GM21723 (cell line): ENCODE measurements at regions not wholly inside any gene's neighbourhood (a gene's known extent, or its start where the extent isn't known, plus 50 kb on each side); places are given as distances from the start of the nearest gene placed in this dataset.

ENCODE experiments used
- ATAC-seq: cut with Tn5 transposase; IDR thresholded peaks from one replicate; pipeline ENCODE4 v1.9.1; 2021; ENCODE audit warnings: mild to moderate bottlenecking, moderate library complexity; ENCODE audit not compliant: unreplicated experiment

- no peak for ATAC-seq
Observed at GRCh38 chr9:118163751-118164150, 459.5 kb downstream of the TLR4 start.

GRCh38 chr9:118165451-118165850 lies 461.2 kb downstream of the TLR4 start:
- no peak for ATAC-seq

- no peak for ATAC-seq
Observed at GRCh38 chr9:118170032-118170955, 466.1 kb downstream of the TLR4 start.

- no peak for ATAC-seq
Observed at GRCh38 chr9:118177241-118177640, 473.0 kb downstream of the TLR4 start.

- ATAC-seq: no peak
Observed at GRCh38 chr9:118183576-118183975, 479.4 kb downstream of the TLR4 start.

- no peak for ATAC-seq
Observed at GRCh38 chr9:118187408-118187807, 483.2 kb downstream of the TLR4 start.

- no peak for ATAC-seq
Observed at GRCh38 chr9:118189615-118190014, 485.4 kb downstream of the TLR4 start.

GRCh38 chr9:118192807-118193206 lies 488.6 kb downstream of the TLR4 start:
- no peak for ATAC-seq

GRCh38 chr9:118209343-118209742 lies 505.1 kb downstream of the TLR4 start:
- no peak for ATAC-seq

- no peak for ATAC-seq
Observed at GRCh38 chr9:118215549-118215948, 511.3 kb downstream of the TLR4 start.

GRCh38 chr9:118222375-118222774 lies 518.2 kb downstream of the TLR4 start:
- no peak for ATAC-seq

- no peak for ATAC-seq
Observed at GRCh38 chr9:118223111-118223510, 518.9 kb downstream of the TLR4 start.

GRCh38 chr9:118230329-118230728 lies 526.1 kb downstream of the TLR4 start:
- ATAC-seq: no peak

GRCh38 chr9:118236625-118237024 lies 532.4 kb downstream of the TLR4 start:
- no peak for ATAC-seq

GRCh38 chr9:118238139-118238538 lies 533.9 kb downstream of the TLR4 start:
- ATAC-seq: no peak

- ATAC-seq: no peak
Observed at GRCh38 chr9:118252027-118252426, 547.8 kb downstream of the TLR4 start.

- no peak for ATAC-seq
Observed at GRCh38 chr9:118262191-118262590, 558.0 kb downstream of the TLR4 start.

- no peak for ATAC-seq
Observed at GRCh38 chr9:118263949-118264348, 559.7 kb downstream of the TLR4 start.

- no peak for ATAC-seq
Observed at GRCh38 chr9:118268046-118268445, 563.8 kb downstream of the TLR4 start.

GRCh38 chr9:118269623-118270022 lies 565.4 kb downstream of the TLR4 start:
- ATAC-seq: no peak

- no peak for ATAC-seq
Observed at GRCh38 chr9:118271331-118271730, 567.1 kb downstream of the TLR4 start.

GRCh38 chr9:118271936-118272335 lies 567.7 kb downstream of the TLR4 start:
- no peak for ATAC-seq

GRCh38 chr9:118273048-118273447 lies 568.8 kb downstream of the TLR4 start:
- no peak for ATAC-seq
